WTC11 (cell line): ENCODE measurements at regions not wholly inside any gene's neighbourhood (a gene's known extent, or its start where the extent isn't known, plus 50 kb on each side); places are given as distances from the start of the nearest gene placed in this dataset.

Experiments
- ATAC-seq: fragments of 200-7000 bp; cut with Tn5 transposase; 2 replicates; pipeline ENCODE4 v1.10.0; 2021; ENCODE audit warnings: mild to moderate bottlenecking, moderate library complexity
- CTCF ChIA-PET: fragments of 300-600 bp; sonication (Branson Sonifier 250); formaldehyde crosslinking; loops from one replicate; lab custom pipeline; 2021; ENCODE audit warnings: antibody characterized with exemption; lab: Charles Lee
- POLR2A ChIA-PET: fragments of 350-600 bp; sonication (Branson Sonifier 250); formaldehyde crosslinking; loops from one replicate; lab custom pipeline; 2021; ENCODE audit warnings: antibody characterized with exemption; lab: Charles Lee
- DNase-seq: peaks from one replicate; pipeline ENCODE4 v3.0.0; 2021; ENCODE audit warnings: low spot score
- H3K27ac Mint-ChIP-seq: 2 replicates; pipeline ENCODE4 v1.8.0; 2021; ENCODE audit warnings: mixed read lengths
- H3K27me3 Mint-ChIP-seq: 2 replicates; pipeline ENCODE4 v1.8.0; 2021; ENCODE audit warnings: low read depth, mild to moderate bottlenecking, moderate library complexity, mixed read lengths
- H3K36me3 Mint-ChIP-seq: 2 replicates; pipeline ENCODE4 v1.8.0; 2021; ENCODE audit warnings: mixed read lengths
- H3K4me1 Mint-ChIP-seq: 2 replicates; pipeline ENCODE4 v1.8.0; 2022; ENCODE audit warnings: mixed read lengths
- H3K4me3 Mint-ChIP-seq: 2 replicates; pipeline ENCODE4 v1.8.0; 2021; ENCODE audit warnings: mild to moderate bottlenecking, moderate library complexity, mixed read lengths
- H3K9me3 Mint-ChIP-seq: 2 replicates; pipeline ENCODE4 v1.8.0; 2021; ENCODE audit warnings: mixed read lengths
- AFF4 ChIP-seq: sonication (generic); formaldehyde crosslinking; IDR thresholded peaks from 2 replicates; pipeline ENCODE4 v1.8.1; 2023; ENCODE audit warnings: mild to moderate bottlenecking, missing genetic modification reagents, borderline replicate concordance
- AR ChIP-seq: fragments of 250-450 bp; sonication (Bioruptor Pico); IDR thresholded peaks from 2 replicates; pipeline ENCODE4 v1.9.0; 2021; ENCODE audit warnings: mild to moderate bottlenecking
- CREM ChIP-seq: sonication (generic); formaldehyde crosslinking; IDR thresholded peaks from 2 replicates; pipeline ENCODE4 v1.8.1; 2022; ENCODE audit warnings: mild to moderate bottlenecking, missing genetic modification reagents, moderate library complexity
- E2F5 ChIP-seq: sonication (generic); formaldehyde crosslinking; IDR thresholded peaks from 2 replicates; pipeline ENCODE4 v1.8.1; 2022; ENCODE audit warnings: mild to moderate bottlenecking, moderate library complexity, missing genetic modification reagents
- ESRRA ChIP-seq: sonication (generic); formaldehyde crosslinking; IDR thresholded peaks from 2 replicates; pipeline ENCODE4 v1.8.1; 2022; ENCODE audit warnings: mild to moderate bottlenecking, missing genetic modification reagents, borderline replicate concordance
- FOXP1 ChIP-seq: sonication (generic); formaldehyde crosslinking; IDR thresholded peaks from 2 replicates; pipeline ENCODE4 v1.8.0; 2022; ENCODE audit warnings: missing genetic modification reagents, mild to moderate bottlenecking, moderate library complexity, borderline replicate concordance
- GTF2I ChIP-seq: fragments of 250-450 bp; sonication (Bioruptor Pico); conservative IDR thresholded peaks from 2 replicates; pipeline ENCODE4 v1.4.0; 2021; ENCODE audit warnings: mild to moderate bottlenecking
- HMGA2 ChIP-seq: fragments of 250-450 bp; sonication (Bioruptor Pico); IDR thresholded peaks from 2 replicates; pipeline ENCODE4 v1.4.0; 2021; ENCODE audit warnings: mild to moderate bottlenecking, moderate library complexity
- MYBL2 ChIP-seq: sonication (generic); formaldehyde crosslinking; IDR thresholded peaks from 2 replicates; pipeline ENCODE4 v1.8.1; 2023; ENCODE audit warnings: mild to moderate bottlenecking, moderate library complexity, missing genetic modification reagents
- NR1H2 ChIP-seq: sonication (generic); formaldehyde crosslinking; IDR thresholded peaks from 2 replicates; pipeline ENCODE4 v1.9.0; 2021; ENCODE audit warnings: mild to moderate bottlenecking, moderate library complexity, missing genetic modification reagents
- NR2C2 ChIP-seq: sonication (generic); formaldehyde crosslinking; IDR thresholded peaks from 2 replicates; pipeline ENCODE4 v1.8.0; 2022; ENCODE audit warnings: mild to moderate bottlenecking, missing genetic modification reagents
- PRDM15 ChIP-seq: sonication (generic); formaldehyde crosslinking; IDR thresholded peaks from 2 replicates; pipeline ENCODE4 v1.8.0; 2022; ENCODE audit warnings: missing genetic modification reagents
- TCF7 ChIP-seq: sonication (generic); formaldehyde crosslinking; IDR thresholded peaks from 2 replicates; pipeline ENCODE4 v1.8.0; 2022; ENCODE audit warnings: mild to moderate bottlenecking, low read depth, missing genetic modification reagents, moderate library complexity
- ZNF232 ChIP-seq: sonication (generic); formaldehyde crosslinking; IDR thresholded peaks from 2 replicates; pipeline ENCODE4 v1.8.0; 2022; ENCODE audit warnings: mild to moderate bottlenecking, missing genetic modification reagents
- ZNF263 ChIP-seq: sonication (generic); formaldehyde crosslinking; IDR thresholded peaks from 2 replicates; pipeline ENCODE4 v1.8.1; 2022; ENCODE audit warnings: low read depth, mild to moderate bottlenecking, moderate library complexity, missing genetic modification reagents
- ZSCAN18 ChIP-seq: fragments of 250-450 bp; sonication (Bioruptor Pico); IDR thresholded peaks from 2 replicates; pipeline ENCODE4 v2.1.2; 2022; ENCODE audit warnings: mild to moderate bottlenecking, moderate library complexity
- TF ChIP-seq, protein P1 (sequence below): fragments of 250-450 bp; sonication (Bioruptor Pico); IDR thresholded peaks from 2 replicates; pipeline ENCODE4 v1.9.0; 2021; ENCODE audit warnings: moderate library complexity, mild to moderate bottlenecking, inconsistent platforms, borderline replicate concordance
- TF ChIP-seq, protein P2 (sequence below): fragments of 250-450 bp; sonication (Bioruptor Pico); IDR thresholded peaks from 2 replicates; pipeline ENCODE4 v1.9.0; 2021; ENCODE audit warnings: mild to moderate bottlenecking, borderline replicate concordance

DNA sequence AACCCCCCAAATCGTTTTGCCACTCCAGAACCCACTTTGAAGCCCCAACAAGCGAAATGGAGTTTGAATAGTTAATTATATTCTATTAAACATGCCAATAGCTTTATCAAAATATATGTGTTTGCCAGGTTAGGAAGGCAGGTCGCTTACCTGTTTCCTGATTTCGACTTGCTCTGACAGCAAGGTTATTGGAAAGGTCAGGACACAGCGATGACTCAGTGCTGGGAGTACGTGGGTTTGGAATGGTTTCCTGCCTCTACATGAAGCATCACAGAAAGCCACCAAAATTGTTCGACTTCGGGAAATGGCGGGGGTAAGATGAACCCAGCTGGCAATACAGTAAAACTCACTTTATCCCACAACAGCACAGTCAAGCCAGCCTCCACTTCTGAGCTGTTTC lies 135.6 kb upstream of the ABI3BP start:
- CTCF ChIA-PET: no interaction called here
- no peak overlapping the region for H3K4me3 Mint-ChIP-seq
- no peaks in the 10 kb centered on the region for H3K4me1 Mint-ChIP-seq
- ATAC-seq: no peak
- POLR2A ChIA-PET: no interaction called here
- H3K27me3 Mint-ChIP-seq: no peaks in the 10 kb centered on the region; the same call in none of the 2 replicates
- TF ChIP-seq, protein P1, sequence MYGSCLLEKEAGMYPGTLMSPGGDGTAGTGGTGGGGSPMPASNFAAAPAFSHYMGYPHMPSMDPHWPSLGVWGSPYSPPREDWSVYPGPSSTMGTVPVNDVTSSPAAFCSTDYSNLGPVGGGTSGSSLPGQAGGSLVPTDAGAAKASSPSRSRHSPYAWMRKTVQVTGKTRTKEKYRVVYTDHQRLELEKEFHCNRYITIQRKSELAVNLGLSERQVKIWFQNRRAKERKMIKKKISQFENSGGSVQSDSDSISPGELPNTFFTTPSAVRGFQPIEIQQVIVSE (CRISPR knock-in tag): no peak
- TF ChIP-seq NR2C2 (CRISPR knock-in tag) (no peak), PRDM15 (CRISPR knock-in tag) (no peak), E2F5 (CRISPR knock-in tag) (no peak), MYBL2 (no peak), NR1H2 (CRISPR knock-in tag) (no peak), CREM (CRISPR knock-in tag) (no peak), ZNF232 (no peak), GTF2I (CRISPR knock-in tag) (no peak), ZSCAN18 (CRISPR knock-in tag) (no peak)
- H3K36me3 Mint-ChIP-seq: no peaks in the 10 kb centered on the region
- peaks cover 16% of the 10 kb centered on the region for H3K9me3 Mint-ChIP-seq
- no peak overlapping the region for H3K27ac Mint-ChIP-seq
- no peak for DNase-seq

DNA sequence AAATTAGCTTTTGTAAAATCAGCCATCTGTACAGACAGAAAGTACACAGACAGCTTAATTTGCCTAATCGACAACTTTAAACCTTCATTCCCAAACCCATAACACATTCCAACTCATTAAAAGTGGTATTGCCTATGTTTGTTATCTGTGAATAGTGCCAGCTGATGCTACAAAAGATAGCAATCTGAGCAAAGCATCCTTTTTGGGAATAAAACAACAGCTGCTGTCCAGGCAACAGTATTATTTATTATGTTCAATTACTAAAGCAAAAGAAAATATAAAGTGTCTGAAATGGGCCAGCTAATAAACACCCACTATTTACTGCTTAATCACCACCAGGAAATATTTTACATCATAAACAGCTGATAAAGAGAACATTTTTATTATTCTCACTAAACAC lies 134.8 kb upstream of the ABI3BP start:
- ATAC-seq (no peak), DNase-seq (no peak)
- ChIA-PET POLR2A (no interaction called here), CTCF (no interaction called here)
- Mint-ChIP-seq H3K4me1 (no peaks in the 10 kb centered on the region), H3K27ac (no peak overlapping the region), H3K36me3 (no peaks in the 10 kb centered on the region), H3K9me3 (peaks cover 12% of the 10 kb centered on the region), H3K27me3 (no peaks in the 10 kb centered on the region; the same call in none of the 2 replicates), H3K4me3 (no peak overlapping the region)
- no peak for TF ChIP-seq ZNF263 (CRISPR knock-in tag)
- TF ChIP-seq, protein P2, sequence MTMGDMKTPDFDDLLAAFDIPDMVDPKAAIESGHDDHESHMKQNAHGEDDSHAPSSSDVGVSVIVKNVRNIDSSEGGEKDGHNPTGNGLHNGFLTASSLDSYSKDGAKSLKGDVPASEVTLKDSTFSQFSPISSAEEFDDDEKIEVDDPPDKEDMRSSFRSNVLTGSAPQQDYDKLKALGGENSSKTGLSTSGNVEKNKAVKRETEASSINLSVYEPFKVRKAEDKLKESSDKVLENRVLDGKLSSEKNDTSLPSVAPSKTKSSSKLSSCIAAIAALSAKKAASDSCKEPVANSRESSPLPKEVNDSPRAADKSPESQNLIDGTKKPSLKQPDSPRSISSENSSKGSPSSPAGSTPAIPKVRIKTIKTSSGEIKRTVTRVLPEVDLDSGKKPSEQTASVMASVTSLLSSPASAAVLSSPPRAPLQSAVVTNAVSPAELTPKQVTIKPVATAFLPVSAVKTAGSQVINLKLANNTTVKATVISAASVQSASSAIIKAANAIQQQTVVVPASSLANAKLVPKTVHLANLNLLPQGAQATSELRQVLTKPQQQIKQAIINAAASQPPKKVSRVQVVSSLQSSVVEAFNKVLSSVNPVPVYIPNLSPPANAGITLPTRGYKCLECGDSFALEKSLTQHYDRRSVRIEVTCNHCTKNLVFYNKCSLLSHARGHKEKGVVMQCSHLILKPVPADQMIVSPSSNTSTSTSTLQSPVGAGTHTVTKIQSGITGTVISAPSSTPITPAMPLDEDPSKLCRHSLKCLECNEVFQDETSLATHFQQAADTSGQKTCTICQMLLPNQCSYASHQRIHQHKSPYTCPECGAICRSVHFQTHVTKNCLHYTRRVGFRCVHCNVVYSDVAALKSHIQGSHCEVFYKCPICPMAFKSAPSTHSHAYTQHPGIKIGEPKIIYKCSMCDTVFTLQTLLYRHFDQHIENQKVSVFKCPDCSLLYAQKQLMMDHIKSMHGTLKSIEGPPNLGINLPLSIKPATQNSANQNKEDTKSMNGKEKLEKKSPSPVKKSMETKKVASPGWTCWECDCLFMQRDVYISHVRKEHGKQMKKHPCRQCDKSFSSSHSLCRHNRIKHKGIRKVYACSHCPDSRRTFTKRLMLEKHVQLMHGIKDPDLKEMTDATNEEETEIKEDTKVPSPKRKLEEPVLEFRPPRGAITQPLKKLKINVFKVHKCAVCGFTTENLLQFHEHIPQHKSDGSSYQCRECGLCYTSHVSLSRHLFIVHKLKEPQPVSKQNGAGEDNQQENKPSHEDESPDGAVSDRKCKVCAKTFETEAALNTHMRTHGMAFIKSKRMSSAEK (CRISPR knock-in tag): no peak
- TF ChIP-seq AR (CRISPR knock-in tag): no peak
- no peak for TF ChIP-seq AFF4 (CRISPR knock-in tag)
- TF ChIP-seq ESRRA: no peak
- no peak for TF ChIP-seq TCF7 (CRISPR knock-in tag)
- no peak for TF ChIP-seq FOXP1
- no peak for TF ChIP-seq HMGA2
